Thoracic aorta (tissue), 2 donors: ENCODE measurements at regions not wholly inside any gene's neighbourhood (a gene's known extent, or its start where the extent isn't known, plus 50 kb on each side); places are given as distances from the start of the nearest gene placed in this dataset.

ENCODE experiments used
- ATAC-seq: fragments of 150-250 bp; one replicate; pipeline ENCODE4 v1.8.0; 2017; ENCODE audit warnings: low read depth; ENCODE audit not compliant: insufficient number of reproducible peaks, low FRiP score
- DNase-seq: peaks from one replicate; pipeline ENCODE4 v3.0.0-alpha.2; 2020; ENCODE audit warnings: low spot score
- H3K27ac ChIP-seq, 2 donors: fragments of 200-600 bp; sonication (generic); 1 replicate in 1 of 2; 2 replicates in 1 of 2; pipeline ENCODE4 v1.5.1; 2016; ENCODE audit warnings: mild to moderate bottlenecking in 2 of 2, moderate library complexity in 2 of 2
- H3K27me3 ChIP-seq: fragments of 200-600 bp; sonication (generic); replicated peaks from 2 replicates; pipeline ENCODE4 v1.6.0; 2016; ENCODE audit warnings: mild to moderate bottlenecking; ENCODE audit not compliant: insufficient read depth
- H3K36me3 ChIP-seq: fragments of 200-600 bp; sonication (generic); one replicate; pipeline ENCODE4 v1.5.1; 2016
- H3K4me1 ChIP-seq, 2 donors: fragments of 200-600 bp; sonication (generic); 1 replicate in 1 of 2; 2 replicates in 1 of 2; pipeline versions ENCODE4 v1.5.1 to v1.6.0; 2016; ENCODE audit warnings: low read depth in 2 of 2, mild to moderate bottlenecking in 1 of 2; ENCODE audit not compliant: control insufficient read depth in 1 of 2
- H3K4me3 ChIP-seq: fragments of 200-600 bp; sonication (generic); 2 replicates; pipeline ENCODE4 v1.5.1; 2016; ENCODE audit warnings: mild to moderate bottlenecking
- H3K9me3 ChIP-seq: fragments of 200-600 bp; sonication (generic); 2 replicates; pipeline ENCODE4 v1.5.1; 2016
- CTCF ChIP-seq: fragments of 200-600 bp; sonication (generic); IDR thresholded peaks from one replicate; pipeline ENCODE4 v1.5.1; 2019; ENCODE audit warnings: antibody characterized with exemption

- no peak for TF ChIP-seq CTCF
- Histone ChIP-seq H3K27ac (no peak overlapping the region), H3K36me3 (no peaks in the 10 kb centered on the region), H3K27me3 (no peaks in the 10 kb centered on the region), H3K4me1 (peaks cover 13 to 15% of the 10 kb centered on the region in 2 donors), H3K4me3 (peak overlapping the region; percentile 34), H3K9me3 (no peaks in the 10 kb centered on the region)
- DNase-seq (no peak), ATAC-seq (no peak)
Measured at GRCh38 chr21:35478161-35479064, 429.3 kb upstream of the RUNX1 start.

- TF ChIP-seq CTCF = no peak
- H3K27ac ChIP-seq = peak overlapping the region in 1 of 2 donors; percentile 1
- DNase-seq = no peak
Measured at GRCh38 chr21:35477622-35478021, 428.5 kb upstream of the RUNX1 start.

GRCh38 chr21:35476621-35477395, 427.7 kb upstream of the RUNX1 start:
- Histone ChIP-seq H3K36me3 (no peaks in the 10 kb centered on the region), H3K9me3 (no peaks in the 10 kb centered on the region), H3K4me3 (no peak overlapping the region), H3K27ac (peak overlapping the region in 1 of 2 donors; percentile 29), H3K4me1 (peaks cover 13 to 15% of the 10 kb centered on the region in 2 donors), H3K27me3 (no peaks in the 10 kb centered on the region)
- ATAC-seq (no peak), DNase-seq (no peak)
- TF ChIP-seq CTCF = no peak

More at GRCh38 chr21:35477622-35478021, 428.5 kb upstream of the RUNX1 start:
- H3K9me3 ChIP-seq = no peaks in the 10 kb centered on the region
- H3K36me3 ChIP-seq = no peaks in the 10 kb centered on the region
- H3K4me1 ChIP-seq = peaks cover 13 to 15% of the 10 kb centered on the region in 2 donors
- ATAC-seq = no peak
- H3K27me3 ChIP-seq = no peaks in the 10 kb centered on the region
- no peak overlapping the region for H3K4me3 ChIP-seq

GRCh38 chr21:35475762-35476161, 426.7 kb upstream of the RUNX1 start:
- Histone ChIP-seq H3K36me3 (no peaks in the 10 kb centered on the region), H3K27me3 (no peaks in the 10 kb centered on the region), H3K27ac (peak overlapping the region in 1 of 2 donors; percentile 29), H3K9me3 (no peaks in the 10 kb centered on the region), H3K4me3 (no peak overlapping the region), H3K4me1 (peaks cover 13 to 15% of the 10 kb centered on the region in 2 donors)
- ATAC-seq (no peak), DNase-seq (no peak)
- TF ChIP-seq CTCF = no peak

GRCh38 chr21:35475009-35475408, 425.9 kb upstream of the RUNX1 start:
- Histone ChIP-seq H3K4me1 (peaks cover 13 to 15% of the 10 kb centered on the region in 2 donors), H3K36me3 (no peaks in the 10 kb centered on the region), H3K27me3 (no peaks in the 10 kb centered on the region), H3K27ac (no peak overlapping the region), H3K4me3 (no peak overlapping the region), H3K9me3 (no peaks in the 10 kb centered on the region)
- no peak for ATAC-seq
- TF ChIP-seq CTCF = no peak
- no peak for DNase-seq
